Prostate gland (tissue), 1 donor: ENCODE measurements at regions not wholly inside any gene's neighbourhood (a gene's known extent, or its start where the extent isn't known, plus 50 kb on each side); places are given as distances from the start of the nearest gene placed in this dataset.

Experiments
- POLR2A ChIP-seq: fragments of 450-650 bp; IDR thresholded peaks from one replicate; pipeline ENCODE4 v1.6.1; 2016; ENCODE audit warnings: antibody characterized with exemption, mild to moderate bottlenecking
- POLR2AphosphoS5 ChIP-seq: sonication (generic); formaldehyde crosslinking; IDR thresholded peaks from one replicate; pipeline ENCODE4 v1.6.1; 2017; ENCODE audit warnings: antibody characterized with exemption

GRCh38 chr2:51111532-51111931, 79.6 kb upstream of the NRXN1 start:
- no peak for TF ChIP-seq POLR2A
- no peak for TF ChIP-seq POLR2AphosphoS5
